ENCODE measurements at regions not wholly inside any gene's neighbourhood (a gene's known extent, or its start where the extent isn't known, plus 50 kb on each side); places are given as distances from the start of the nearest gene placed in this dataset.

DNA sequence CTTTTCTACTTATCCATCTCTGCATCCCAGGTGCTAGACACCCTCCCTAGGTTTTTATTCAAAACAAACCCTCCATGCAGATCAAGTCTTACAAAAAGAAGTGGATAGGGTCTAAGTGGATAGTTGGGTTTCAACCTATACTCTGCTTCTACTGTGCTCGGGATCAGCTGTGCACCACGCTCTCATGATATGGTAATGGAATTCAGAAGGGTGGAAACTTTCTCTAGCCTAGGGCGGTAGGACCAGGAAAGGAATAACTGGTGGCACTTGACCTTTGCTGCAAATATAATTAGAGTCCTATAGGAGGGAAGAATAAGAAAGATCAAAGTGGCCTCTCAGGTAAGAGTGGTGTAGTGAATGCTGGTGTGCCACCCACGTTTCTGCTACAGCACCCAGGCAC is 272.9 kb downstream of the GPD2 start:
- Histone ChIP-seq H3K27me3 (ENCODE audit: insufficient read depth, low read length) (no peaks in the 10 kb centered on the region), H3K79me2 (ENCODE audit: insufficient read depth, low read length) (no peaks in the 10 kb centered on the region), H3K4me2 (ENCODE audit: low read length) (no peak overlapping the region), H3K4me1 (ENCODE audit: insufficient read depth, low read length, severe bottlenecking) (no peaks in the 10 kb centered on the region), H3K36me3 (ENCODE audit: insufficient read depth, low read length) (no peaks in the 10 kb centered on the region), H3K27ac (ENCODE audit: low read depth, low read length, poor library complexity, severe bottlenecking) (no peak overlapping the region), H3K9ac (ENCODE audit: low read length) (no peak overlapping the region), H3K9me3 (ENCODE audit: low read length) (no peaks in the 10 kb centered on the region), H3K4me3 (ENCODE audit: low read depth, low read length, poor library complexity, severe bottlenecking) (no peak overlapping the region), H4K20me1 (ENCODE audit: insufficient read depth, low read length) (no peaks in the 10 kb centered on the region), H3F3A (ENCODE audit: insufficient read depth, low read length) (no peaks in the 10 kb centered on the region), H3K9me2 (ENCODE audit: low read depth, low read length) (no peaks in the 10 kb centered on the region), H2AFZ (ENCODE audit: low read length) (no peak overlapping the region)
- TF ChIP-seq EZH2 (IDR thresholded peaks at IDR 0.05; ENCODE audit: borderline replicate concordance, low read length), result no peak
- TF ChIP-seq, protein P1, sequence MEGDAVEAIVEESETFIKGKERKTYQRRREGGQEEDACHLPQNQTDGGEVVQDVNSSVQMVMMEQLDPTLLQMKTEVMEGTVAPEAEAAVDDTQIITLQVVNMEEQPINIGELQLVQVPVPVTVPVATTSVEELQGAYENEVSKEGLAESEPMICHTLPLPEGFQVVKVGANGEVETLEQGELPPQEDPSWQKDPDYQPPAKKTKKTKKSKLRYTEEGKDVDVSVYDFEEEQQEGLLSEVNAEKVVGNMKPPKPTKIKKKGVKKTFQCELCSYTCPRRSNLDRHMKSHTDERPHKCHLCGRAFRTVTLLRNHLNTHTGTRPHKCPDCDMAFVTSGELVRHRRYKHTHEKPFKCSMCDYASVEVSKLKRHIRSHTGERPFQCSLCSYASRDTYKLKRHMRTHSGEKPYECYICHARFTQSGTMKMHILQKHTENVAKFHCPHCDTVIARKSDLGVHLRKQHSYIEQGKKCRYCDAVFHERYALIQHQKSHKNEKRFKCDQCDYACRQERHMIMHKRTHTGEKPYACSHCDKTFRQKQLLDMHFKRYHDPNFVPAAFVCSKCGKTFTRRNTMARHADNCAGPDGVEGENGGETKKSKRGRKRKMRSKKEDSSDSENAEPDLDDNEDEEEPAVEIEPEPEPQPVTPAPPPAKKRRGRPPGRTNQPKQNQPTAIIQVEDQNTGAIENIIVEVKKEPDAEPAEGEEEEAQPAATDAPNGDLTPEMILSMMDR (IDR thresholded peaks at IDR 0.05; ENCODE audit: low read length), result no peak

DNA sequence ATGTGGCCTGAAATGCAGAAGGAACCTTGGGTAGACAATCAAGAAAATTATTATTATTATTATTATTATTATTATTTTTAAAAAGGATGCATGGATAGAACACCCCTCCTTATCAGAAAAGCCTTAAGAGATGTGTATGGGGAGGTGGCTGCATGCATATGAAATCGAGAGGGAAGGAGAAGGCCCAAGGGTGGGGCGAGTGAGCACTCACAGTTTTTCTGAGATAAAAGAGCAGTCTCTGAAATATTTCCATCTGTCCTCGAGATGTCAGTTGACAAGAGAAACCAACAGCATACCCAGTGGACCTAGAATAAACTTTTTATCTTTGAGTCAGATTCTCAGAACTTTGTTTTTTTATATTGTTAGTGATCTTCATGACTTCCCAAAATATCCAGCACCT is 282.9 kb downstream of the GPD2 start:
- no peaks in the 10 kb centered on the region for H3K9me3 ChIP-seq (ENCODE audit: low read length)
- H3K79me2 ChIP-seq (ENCODE audit: insufficient read depth, low read length), result no peaks in the 10 kb centered on the region
- no peaks in the 10 kb centered on the region for H3F3A ChIP-seq (ENCODE audit: insufficient read depth, low read length)
- H4K20me1 ChIP-seq (ENCODE audit: insufficient read depth, low read length), result no peaks in the 10 kb centered on the region
- TF ChIP-seq, protein P1 (IDR thresholded peaks at IDR 0.05; ENCODE audit: low read length), result no peak
- no peak for TF ChIP-seq EZH2 (IDR thresholded peaks at IDR 0.05; ENCODE audit: borderline replicate concordance, low read length)
- no peak overlapping the region for H3K27ac ChIP-seq (ENCODE audit: low read depth, low read length, poor library complexity, severe bottlenecking)
- H3K9ac ChIP-seq (ENCODE audit: low read length), result no peak overlapping the region
- H3K4me2 ChIP-seq (ENCODE audit: low read length), result no peak overlapping the region
- no peak overlapping the region for H3K4me3 ChIP-seq (ENCODE audit: low read depth, low read length, poor library complexity, severe bottlenecking)
- H3K4me1 ChIP-seq (ENCODE audit: insufficient read depth, low read length, severe bottlenecking), result no peaks in the 10 kb centered on the region
- no peak overlapping the region for H2AFZ ChIP-seq (ENCODE audit: low read length)
- no peaks in the 10 kb centered on the region for H3K9me2 ChIP-seq (ENCODE audit: low read depth, low read length)
- no peaks in the 10 kb centered on the region for H3K27me3 ChIP-seq (ENCODE audit: insufficient read depth, low read length)
- no peaks in the 10 kb centered on the region for H3K36me3 ChIP-seq (ENCODE audit: insufficient read depth, low read length)

DNA sequence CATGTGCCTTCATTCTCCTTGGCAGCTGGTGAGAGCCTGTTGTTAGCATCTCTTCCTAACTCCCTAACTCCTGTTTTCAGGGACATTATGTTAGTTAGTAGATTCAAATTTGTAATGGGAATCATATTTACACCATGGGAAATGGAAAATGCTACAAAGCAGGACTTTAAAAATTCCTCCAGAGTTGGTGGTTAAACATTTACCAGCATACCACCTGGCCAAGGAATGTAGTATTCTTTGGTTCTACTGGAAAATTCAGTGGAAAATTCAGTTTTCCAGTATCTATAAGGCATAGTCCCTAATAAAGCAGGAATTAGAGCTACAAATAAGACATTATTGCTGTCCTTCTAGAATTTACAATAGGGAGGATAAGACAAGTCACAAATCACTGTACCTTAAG is 291.7 kb downstream of the GPD2 start:
- Histone ChIP-seq H2AFZ (ENCODE audit: low read length) (no peak overlapping the region), H3K36me3 (ENCODE audit: insufficient read depth, low read length) (no peaks in the 10 kb centered on the region), H3K4me3 (ENCODE audit: low read depth, low read length, poor library complexity, severe bottlenecking) (no peak overlapping the region), H4K20me1 (ENCODE audit: insufficient read depth, low read length) (no peaks in the 10 kb centered on the region), H3K9ac (ENCODE audit: low read length) (no peak overlapping the region), H3K4me1 (ENCODE audit: insufficient read depth, low read length, severe bottlenecking) (no peaks in the 10 kb centered on the region), H3K9me3 (ENCODE audit: low read length) (no peaks in the 10 kb centered on the region), H3K27ac (ENCODE audit: low read depth, low read length, poor library complexity, severe bottlenecking) (no peak overlapping the region), H3F3A (ENCODE audit: insufficient read depth, low read length) (no peaks in the 10 kb centered on the region), H3K79me2 (ENCODE audit: insufficient read depth, low read length) (no peaks in the 10 kb centered on the region), H3K4me2 (ENCODE audit: low read length) (no peak overlapping the region), H3K27me3 (ENCODE audit: insufficient read depth, low read length) (no peaks in the 10 kb centered on the region), H3K9me2 (ENCODE audit: low read depth, low read length) (no peaks in the 10 kb centered on the region)
- no peak for TF ChIP-seq EZH2 (IDR thresholded peaks at IDR 0.05; ENCODE audit: borderline replicate concordance, low read length)
- TF ChIP-seq, protein P1 (IDR thresholded peaks at IDR 0.05; ENCODE audit: low read length), result no peak

Measured in OCI-LY1 (cell line).